Eye (tissue), 1 donor: ENCODE measurements at regions not wholly inside any gene's neighbourhood (a gene's known extent, or its start where the extent isn't known, plus 50 kb on each side); places are given as distances from the start of the nearest gene placed in this dataset.

Experiments used
- DNase-seq: peaks from one replicate; pipeline ENCODE4 v3.0.0-alpha.2; 2015

DNA sequence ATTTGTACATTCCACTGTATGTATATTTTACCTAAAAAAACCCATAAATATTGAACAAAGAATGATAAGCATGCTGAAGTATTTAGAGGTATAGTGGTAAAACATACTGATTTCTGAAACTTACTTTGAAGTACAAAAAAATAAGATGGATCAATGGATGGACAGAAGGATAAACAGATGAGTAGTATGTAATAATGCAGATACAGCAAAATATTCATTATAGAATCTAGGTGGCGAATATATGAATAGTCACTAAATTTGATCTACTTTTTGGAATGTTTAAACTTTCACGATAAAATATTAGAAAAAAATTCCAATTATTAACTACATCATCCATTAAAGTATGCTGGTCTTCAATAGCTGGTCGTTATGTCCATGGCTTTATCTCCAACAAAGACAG lies 51.9 kb upstream of the GNB4 start:
- no peak for DNase-seq

DNA sequence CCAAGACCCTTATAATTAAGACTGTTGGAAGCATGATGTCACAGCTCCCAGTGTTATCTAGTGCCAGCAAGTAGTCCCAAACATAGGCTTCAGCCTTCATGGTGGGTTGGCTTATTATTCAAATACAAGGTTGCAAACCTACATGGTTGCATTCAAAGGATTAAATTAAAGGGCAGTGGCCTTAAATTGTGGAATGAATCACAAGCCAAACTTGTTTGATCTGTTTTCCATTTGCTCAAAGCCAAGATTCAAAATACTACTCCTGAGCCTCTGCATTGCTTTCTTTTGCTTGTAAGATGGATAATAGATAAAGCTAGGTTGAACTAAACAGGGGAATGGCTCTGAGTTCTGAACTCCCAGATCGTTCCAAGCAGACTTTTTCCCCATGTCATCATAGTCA lies 52.4 kb upstream of the GNB4 start:
- DNase-seq: no peak

DNA sequence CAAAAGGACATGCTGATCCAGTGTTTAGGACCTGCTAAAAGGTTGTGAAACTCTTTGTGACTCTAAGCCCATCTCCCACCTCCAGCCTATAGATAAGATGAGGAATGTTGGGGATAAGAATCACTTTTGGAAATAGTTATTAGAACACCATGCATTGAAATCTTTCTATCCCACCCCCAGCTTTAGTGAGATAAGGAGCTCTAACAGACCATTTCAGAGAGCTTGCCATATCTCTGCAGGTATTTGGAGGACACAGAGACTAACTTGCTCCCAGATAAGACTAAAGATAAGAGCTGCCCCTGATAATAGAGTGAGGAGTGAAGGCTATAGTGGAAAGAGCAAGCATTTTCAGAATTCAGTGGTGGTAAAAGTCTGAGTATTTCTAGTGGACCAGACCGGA lies 53.1 kb upstream of the GNB4 start:
- DNase-seq: no peak

DNA sequence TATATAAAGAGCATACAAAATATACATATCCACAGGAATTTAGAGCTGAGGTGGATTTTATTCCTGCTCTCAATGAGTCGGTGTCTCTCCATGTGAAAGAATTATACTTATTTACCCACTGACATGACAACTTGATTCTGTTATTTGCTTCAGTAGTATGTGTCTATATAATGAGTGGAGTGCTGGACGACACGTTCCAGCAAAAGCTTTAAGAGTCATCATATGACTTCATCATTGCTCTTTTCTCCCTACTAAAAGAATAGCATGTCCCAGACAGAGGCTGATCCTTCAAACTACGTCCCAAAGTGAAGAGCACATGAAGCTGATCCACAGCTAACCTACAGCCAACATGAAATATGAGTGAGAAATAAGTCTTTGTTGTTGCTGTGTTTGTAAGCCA lies 54.3 kb upstream of the GNB4 start:
- no peak for DNase-seq

DNA sequence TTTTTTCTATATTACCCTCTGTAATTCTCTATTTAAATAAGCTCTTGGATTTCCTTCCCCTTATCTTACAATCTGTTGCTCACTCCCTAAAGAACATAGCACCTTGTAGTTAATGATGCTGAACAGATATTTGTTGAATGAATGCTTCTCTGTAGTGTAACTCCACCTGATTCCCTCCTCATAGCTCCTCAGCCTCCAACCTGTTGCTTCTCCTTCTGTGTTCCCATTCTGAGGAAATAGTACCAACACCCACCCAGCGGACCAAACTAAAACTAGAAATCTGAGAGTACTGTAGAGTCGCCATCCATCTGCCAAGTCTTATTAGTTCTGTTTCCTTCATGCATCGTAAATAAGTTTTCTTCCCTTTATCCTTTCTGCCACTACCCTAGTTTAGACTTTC lies 55.5 kb upstream of the GNB4 start:
- DNase-seq: no peak

DNA sequence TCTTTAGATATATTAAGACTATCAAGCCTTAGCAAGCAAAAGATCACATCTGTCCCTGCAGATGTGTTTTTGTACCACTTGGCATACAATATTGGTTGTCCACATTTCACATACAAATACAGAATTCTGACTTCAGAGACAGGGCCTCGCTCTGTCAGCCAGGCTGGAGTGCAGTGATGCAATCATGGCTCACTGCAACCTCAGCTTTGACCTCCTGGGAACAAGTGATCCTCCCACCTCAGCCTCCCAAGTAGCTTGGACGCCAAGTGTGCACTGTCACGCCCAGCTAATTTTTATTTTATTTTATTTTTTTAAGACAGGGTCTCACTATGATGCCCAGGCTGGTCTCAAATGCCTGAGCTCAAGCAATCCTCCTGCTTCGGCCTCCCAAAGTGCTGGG lies 53.0 kb upstream of the ACTL6A start:
- no peak for DNase-seq

DNA sequence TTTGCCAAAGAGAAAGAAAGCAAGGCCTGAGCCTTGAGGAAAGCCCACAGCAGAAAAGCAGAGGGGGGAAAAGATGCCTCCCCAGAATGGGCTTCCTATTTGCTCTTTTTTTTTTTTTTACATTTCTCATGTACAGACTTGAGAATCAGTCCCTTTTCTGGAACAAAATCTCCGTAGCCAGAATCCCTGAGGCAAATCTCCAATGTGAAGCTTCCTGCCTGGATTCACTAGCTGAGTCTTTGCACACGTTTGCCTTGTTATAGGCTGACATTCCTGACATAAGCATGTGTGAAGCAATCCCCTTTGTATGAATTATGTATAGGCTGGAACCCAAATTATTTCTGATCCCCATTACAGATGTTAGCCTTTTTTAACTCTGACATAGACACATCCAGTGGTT lies 52.2 kb upstream of the ACTL6A start:
- no peak for DNase-seq

DNA sequence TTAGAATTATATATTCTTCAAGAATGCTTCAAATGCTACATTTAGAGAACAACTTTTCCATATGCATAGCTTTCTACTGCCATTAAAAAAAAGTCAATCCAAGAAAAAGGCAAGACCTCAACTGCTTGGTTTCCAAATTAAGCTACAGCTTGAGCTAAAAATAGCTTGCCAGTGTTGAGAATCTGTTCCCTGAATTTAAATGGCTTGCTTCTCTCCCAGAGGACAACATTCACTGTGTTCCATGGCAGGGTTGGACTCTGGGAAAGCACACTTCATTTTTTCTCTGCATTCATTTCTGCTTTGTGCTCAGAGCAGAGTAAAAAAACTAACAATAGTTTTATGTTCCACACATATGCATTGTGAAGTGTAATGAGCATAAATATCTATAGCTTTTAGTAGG lies 50.3 kb upstream of the ACTL6A start:
- DNase-seq: peak; percentile 17
